Activated CD8-positive, alpha-beta memory T cell treated with anti-CD3 and anti-CD28 coated beads for 1 hour (primary cell): ENCODE measurements at regions not wholly inside any gene's neighbourhood (a gene's known extent, or its start where the extent isn't known, plus 50 kb on each side); places are given as distances from the start of the nearest gene placed in this dataset.

Source experiments
- DNase-seq, 2 donors: peaks; one replicate each; pipeline ENCODE4 v3.0.0-alpha.2; 2020; ENCODE audit warnings: low read depth in 1 of 2; ENCODE audit errors: extremely low read depth in 1 of 2

DNA sequence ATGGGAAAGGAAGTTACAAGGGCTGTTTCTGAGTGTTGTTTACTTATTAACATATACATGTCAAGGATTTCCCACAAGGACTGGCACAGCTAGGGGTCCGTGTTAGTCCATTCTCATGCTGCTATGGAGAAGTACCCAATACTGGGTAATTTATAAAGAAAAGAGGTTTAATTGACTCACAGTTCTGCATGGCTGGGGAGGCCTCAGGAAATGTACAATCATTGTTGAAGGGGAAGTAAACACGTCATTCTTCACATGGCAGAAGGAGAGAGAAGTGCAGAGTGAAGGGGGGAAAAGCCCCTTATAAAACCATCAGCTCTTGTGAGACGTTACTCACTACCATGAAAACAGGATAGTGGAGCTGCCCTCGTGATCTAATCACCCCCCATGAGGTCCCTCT lies 128.9 kb upstream of the CELF4 start:
- no peak for DNase-seq

DNA sequence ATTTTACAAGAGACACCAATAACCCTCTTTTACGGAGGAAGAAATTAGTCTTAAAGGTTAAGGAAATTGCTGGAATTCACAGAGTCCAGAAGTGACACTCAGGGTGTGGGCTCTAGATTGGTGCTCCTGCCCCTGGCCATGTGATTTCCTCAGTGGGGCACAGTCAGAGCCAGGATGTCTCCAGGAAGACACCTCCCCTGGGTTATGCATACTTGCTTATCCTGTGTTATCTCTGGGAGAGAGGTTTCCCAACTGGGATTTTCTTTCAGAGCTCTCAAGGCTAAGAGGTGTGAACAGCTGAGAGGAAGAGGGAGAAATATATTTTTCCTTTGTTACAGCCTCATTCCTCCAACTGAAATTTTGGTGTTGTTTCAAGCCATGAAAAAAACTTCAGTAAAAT lies 125.6 kb upstream of the CELF4 start:
- DNase-seq: no peak

DNA sequence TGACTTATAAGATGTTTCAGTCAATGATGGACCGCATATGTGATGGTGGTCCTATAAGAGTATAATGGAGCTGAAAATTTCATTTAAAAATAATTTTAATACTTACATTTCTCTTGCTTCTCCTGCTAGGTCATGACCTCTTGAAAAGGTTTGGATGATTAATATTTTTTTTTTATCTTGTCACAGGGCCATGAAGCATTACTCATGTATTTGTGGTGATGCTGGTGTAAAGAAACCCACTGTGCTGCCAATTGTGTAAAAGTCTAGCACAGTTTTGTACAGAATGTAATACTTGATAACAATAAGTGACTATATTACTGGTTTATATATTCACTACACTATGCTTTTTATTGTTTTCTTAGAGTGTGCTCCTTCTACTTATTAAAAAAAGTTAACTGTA lies 124.2 kb upstream of the CELF4 start:
- no peak for DNase-seq

DNA sequence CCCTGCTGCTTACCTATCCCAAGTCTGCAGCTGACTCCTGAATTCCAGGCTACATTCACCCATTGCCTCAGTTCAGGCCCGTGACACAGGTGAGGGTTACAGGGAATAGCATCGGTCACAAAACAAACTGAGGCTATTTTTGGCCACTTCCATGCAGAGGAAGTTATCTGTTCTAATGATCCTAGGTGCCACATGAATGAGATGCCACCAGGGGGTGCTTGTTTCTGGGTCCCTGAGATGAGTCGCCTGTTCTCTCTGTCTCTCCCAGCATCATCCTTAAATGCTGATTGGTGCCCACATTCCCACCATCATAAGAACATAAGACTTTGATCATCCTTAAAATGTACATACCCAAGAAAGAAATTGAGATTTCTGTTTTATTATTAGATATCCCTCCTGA lies 119.0 kb upstream of the CELF4 start:
- no peak for DNase-seq

DNA sequence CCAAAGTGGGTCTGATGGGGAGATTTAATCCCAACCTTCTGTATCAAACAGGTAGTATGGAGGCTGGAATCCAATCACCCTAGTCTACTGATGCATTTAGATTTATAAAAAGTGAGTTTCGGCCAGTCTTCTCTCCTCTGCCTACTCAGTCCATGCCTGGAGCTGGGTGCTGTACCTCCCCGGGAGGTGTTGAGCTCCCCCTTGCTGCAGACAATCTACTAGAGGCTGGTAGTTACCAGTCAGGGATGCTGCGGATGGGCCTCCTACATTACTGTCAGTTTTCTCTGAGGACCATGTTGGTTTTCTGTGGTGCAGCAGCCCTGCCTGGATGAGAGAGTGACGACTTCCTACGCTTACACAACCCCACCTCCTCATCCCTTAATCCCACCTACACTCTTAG lies 118.6 kb upstream of the CELF4 start:
- DNase-seq: no peak

DNA sequence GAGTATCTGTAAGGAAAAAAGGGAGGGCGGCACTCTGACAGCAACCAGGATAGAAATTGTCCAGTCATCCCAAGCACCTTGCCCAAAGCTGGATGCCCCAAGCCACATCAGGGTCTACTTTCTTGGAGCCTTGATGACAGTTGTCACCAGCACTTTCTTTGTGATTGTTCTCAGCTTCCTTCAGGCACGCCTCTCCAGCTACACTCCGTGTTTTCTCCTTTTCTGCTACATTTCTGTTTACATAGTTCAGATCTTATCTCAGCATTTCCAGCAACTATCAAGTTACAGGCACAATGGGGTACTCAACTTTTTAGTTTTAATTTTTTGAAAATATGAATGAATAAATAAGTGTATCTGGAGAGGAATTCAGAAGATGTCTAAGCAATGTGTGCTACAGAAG lies 115.3 kb upstream of the CELF4 start:
- DNase-seq: no peak

DNA sequence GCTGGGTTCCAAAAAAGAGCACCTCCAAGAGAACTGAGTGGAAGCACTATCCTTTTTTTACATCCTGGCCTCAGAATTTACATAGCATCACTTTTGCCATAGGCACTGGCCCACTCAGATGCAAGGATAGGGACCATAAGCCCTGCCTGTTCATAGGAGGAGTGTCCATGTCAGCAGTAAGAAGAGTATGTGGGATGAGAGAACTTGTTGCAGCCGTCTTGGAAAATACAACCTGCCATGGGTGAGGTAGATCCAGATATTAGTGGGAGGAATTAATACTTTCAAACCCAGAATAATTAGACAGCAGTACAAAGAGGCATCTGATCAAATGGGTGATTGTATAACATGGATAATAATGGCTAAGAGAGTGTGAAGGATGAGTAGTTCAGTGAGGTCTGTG lies 110.7 kb upstream of the CELF4 start:
- no peak for DNase-seq

DNA sequence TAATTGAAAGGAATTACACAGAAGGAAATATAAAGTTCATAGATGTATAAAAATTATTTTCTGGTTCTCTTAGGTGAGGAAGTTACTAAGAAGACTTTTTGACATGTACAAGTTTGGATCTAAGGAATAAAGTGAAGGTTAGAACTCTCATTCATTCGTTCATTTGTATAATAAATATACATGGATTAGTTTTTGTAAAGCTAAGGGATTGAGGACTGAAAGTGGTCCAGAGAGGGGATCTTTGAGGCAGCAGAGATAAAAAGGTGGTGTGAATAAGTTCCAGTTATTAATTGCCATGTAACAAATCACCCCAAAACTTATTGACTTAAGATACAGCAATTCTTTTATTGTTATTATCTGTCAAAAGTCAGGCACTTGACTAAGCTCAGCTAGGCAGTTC lies 110.1 kb upstream of the CELF4 start:
- no peak for DNase-seq

DNA sequence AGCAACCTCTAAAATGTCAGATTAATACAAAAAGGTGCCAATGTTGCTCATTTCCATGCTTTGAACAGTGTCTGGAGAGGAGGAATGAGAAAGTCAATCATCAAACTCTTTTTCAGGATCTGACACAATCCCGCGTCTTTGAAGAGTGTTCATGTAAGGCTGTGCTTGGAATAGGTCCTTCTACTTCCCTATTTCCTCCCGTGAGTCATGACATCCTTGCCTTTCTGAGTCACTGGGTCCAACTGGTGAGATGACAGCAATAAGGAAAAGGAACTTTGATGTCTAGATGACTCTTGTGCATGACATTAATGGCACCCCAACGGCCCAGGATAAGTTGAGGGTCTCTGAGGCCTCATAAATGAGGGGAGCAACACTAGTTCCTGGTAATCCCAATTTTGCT lies 109.0 kb upstream of the CELF4 start:
- no peak for DNase-seq

DNA sequence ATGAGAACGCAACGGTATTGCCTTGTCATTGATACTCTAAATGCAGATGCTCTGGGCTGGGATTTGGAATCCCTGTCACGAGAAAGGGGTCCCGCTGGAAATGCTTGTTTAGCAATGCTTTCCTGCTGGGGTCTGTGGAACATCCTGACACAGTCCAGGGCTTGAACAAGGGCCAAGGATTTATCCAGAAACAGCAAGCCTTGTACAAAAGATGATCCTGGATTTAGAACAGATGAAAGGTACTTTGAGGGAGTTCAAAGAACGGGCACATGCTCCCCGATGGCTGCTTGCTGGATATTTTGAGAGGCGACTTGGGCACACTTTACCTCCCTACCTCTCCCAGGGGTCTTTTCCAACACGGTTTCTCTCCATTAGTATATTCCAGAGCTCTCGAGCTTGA lies 108.1 kb upstream of the CELF4 start:
- no peak for DNase-seq

DNA sequence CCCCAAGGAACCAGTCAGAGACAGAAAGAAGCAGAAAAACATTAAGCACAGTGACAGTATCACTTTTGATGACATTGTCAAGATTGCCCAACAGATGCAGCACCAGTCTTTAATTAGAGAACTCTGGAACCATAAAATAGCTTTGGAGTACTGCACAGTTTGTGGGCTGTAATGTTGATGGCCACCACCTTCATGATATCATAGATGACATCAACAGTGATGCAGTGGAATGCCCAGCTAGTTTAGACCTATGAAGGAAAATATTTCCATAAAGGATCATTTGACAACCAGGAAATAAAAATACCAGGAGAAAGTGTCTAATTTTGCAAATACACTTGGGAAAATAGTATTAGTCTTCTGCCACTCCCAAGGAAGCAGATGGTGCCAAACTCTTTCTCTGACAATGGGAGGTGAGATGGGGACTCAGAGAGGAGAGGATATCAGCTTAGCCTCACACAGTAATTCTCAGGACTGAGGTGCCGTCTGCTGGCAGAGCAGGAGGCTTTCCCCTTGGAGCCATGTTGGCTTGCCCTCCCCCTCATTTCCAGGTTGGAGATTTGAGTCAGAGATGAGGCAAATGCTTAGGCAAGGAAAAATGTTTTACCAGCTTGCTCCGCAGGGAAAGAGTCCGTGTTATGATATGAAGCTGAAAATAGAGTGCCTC lies 107.5 kb upstream of the CELF4 start:
- no peak for DNase-seq

DNA sequence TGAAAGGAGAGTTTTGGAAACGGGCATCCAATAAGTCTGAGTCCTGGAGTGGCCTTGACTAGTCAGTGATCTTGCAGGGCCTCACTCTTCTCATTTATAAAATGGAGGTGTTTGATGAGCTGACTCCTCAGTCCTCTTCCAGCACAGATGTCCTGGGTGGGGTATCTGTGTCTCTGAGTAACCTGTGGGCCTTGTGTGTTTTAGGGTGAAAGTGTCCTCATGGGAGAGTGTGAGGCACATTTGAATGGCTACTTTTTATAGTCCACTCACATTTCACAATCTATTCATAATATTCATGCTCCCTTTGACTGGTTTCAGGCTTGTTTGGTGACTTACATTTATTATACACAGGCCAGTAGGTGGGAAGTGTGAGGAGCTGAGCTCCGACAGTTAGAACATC lies 106.4 kb upstream of the CELF4 start:
- DNase-seq: no peak

DNA sequence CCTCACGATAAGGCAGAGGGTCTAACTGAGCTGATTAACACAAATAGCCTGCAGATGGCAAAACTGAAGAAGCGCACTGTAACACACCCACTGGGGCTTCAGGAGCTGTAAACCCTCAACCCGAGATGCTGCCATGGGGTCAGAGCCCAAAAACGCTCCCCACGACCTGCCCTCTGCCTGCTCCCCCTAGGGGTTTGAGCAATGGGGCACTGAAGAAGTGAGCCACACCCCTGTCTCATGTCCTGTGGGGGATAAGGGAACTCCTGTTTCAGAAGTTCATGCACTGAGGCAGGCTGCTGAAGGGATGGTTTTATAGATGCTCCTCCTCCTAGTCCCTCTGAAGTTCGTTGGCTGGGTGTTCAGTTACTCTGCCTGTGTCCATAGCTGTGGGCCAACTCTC lies 105.9 kb upstream of the CELF4 start:
- DNase-seq: no peak

DNA sequence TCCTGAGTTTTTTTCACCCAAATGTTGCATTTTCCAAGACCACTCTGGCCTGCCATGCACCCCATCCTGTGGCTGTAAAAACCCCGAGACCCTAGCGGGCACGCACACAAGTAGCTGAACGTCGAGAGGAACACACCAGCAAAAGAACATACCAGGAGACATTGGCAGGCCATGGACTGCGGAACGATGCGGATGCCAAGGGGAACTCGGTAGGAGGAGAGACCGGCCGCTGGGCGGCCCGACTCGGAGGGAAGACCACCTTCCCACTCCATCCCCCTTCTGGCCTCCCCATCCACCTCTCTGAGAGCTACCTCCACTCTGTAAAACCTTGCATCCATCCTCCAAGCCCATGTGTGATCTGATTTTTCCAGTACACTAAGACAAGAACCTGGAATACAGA lies 105.5 kb upstream of the CELF4 start:
- DNase-seq: no peak

DNA sequence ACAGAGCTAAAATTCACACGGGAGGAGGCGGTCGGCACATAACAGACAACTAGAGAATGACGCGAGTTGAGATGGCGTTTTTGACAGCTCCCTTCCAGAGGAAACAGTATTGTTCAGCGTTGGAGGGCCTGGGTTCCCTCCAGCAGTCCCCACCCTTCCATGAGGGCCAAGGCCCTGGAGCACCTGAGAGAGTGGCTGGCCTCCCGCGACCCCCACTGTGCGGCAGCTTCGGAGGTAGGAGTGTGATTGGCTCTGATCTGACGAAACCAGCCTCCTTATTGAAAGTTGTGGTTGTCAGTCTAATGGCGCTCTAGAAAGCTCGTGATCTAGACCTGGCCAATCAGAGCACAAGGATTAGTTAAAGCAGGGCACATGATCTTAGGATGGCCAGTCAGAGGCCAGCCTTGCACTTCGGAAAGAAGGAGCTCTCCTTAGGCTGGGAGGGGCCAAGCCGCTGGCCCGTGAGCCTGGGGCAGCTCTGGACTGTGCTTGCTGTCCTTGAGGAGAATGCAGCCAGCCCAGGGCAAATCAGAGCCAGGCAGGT lies 104.5 kb upstream of the CELF4 start:
- DNase-seq: no peak

DNA sequence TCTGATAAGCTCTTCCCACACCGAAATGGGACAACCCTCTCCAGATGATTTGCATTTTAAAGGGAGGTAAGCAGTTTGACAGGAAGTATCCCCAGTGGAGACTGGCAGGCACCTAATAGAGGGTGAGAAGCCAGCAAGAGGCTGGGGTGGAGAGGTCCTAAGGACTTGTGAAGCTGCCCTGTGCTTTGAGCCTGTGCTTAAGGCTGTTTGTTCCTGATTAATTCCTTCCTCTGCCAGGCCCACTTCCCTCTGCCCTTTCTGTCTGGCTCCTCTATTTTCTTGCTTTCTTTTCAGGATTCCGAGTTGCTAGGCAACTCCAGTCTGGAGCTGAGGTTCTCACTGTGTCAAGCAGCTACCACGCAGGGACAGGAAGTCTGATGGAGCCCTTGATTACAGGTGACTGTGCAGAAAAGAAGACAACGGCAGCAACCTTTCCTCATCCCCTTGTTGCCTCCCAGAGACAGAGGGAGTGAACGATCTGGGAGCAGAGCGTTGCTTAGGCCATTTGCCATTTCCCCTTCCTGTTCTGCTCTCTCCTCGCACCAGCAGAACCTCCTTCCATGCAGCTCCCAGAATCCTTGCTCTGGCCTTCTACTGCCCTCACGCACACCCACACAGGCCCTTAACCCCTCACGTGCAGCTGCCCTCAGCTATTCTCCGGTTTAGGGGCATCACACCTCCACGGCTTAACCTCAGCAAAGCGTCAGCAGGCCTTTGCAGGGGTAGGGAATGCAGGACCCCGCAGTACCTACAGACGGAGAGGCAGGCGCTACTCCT lies 103.6 kb upstream of the CELF4 start:
- DNase-seq: no peak

DNA sequence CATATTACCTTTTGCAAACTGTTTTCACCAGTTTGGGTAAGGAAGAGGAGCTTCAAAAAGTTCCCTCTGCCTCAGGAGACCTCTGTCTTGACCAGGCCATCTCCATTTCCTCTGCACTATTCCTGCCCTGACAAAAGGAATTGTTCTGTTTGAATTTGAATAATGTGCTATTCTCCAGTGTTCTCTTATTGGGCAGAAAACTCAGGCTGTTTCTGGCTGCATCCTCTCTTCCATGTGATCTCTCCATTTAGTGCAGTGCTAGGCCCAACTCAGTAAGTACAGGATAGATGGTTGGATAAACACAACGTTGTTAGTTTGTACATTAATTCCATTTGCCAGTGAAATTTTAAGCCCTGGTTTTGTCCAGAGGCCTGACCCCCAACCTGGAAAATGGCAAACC lies 102.2 kb upstream of the CELF4 start:
- no peak for DNase-seq

DNA sequence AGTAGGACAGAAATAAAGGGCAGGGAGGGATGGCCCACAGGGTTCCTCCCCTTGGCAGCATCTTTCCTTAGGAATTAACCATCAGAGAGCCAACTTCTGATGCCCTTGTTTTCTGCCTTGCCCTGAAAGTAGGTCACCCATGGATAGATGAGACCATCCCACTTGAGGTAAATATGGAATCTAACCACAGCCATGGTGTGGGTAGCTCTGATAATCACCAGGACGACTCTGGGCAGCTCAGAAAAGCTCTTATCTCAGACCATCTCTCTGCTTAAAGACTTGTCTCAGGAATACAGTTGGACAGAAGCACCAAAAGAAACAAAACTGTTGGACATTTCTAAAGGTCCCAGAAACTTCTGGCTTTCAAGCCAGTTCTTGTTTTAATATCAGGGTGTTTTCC lies 101.4 kb upstream of the CELF4 start:
- DNase-seq: no peak

DNA sequence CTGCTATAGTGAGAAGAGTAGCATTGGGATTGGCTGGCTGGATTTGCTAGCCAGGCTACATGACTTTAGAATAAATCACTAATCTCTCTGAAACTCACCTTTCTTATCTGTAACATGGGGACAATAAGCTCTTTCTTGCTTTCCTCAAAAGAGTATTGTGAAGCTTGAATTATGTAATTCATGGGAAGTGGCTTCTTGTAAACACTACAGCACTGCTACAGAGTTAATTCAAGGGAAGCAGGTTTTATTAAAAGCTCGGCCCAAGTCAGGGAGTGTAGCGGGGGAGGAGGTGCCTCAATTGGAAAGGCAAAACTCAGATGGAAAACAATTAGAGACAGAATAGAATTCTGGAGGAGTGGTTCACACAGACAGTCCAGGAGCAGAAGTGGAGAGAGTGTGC lies 100.9 kb upstream of the CELF4 start:
- no peak for DNase-seq

DNA sequence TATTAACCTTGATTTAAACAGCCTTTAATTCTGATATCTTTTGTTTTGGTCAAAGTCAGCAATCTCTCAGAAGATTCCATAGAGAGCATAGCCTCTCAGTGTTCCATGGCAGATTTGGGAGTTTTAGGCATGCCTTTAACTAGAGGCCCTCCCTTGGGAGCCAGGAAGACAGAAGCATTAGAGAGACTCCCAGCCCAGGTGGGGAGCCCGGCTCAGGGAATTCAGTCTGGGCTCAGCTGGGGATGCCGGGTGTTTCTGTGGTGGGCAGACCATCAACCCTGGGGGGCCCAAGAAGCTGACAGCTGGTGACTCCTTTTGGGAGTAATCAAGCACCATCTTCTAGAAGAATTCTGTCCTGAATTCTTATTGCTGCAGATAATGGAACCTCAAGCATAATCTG lies 99.7 kb upstream of the CELF4 start:
- no peak for DNase-seq

DNA sequence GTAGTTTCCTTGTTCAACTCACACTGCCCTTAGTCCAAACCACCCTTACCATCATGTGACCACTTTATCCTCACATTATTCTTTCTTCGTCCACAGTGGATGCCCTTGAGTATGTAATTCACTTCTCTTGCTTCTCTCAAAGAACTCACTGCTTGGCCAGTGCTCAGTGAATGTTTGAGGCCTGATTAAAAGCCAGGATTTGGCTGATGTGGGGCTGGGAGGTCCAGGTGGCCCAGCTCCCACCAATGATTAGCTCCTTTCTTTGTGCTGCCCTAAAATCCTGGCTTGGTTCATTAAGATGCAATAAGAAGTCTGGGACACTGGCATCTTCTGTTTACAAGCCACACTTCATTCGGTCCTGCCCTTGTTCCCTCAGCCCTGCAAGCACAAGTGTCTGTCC lies 97.8 kb upstream of the CELF4 start:
- no peak for DNase-seq

DNA sequence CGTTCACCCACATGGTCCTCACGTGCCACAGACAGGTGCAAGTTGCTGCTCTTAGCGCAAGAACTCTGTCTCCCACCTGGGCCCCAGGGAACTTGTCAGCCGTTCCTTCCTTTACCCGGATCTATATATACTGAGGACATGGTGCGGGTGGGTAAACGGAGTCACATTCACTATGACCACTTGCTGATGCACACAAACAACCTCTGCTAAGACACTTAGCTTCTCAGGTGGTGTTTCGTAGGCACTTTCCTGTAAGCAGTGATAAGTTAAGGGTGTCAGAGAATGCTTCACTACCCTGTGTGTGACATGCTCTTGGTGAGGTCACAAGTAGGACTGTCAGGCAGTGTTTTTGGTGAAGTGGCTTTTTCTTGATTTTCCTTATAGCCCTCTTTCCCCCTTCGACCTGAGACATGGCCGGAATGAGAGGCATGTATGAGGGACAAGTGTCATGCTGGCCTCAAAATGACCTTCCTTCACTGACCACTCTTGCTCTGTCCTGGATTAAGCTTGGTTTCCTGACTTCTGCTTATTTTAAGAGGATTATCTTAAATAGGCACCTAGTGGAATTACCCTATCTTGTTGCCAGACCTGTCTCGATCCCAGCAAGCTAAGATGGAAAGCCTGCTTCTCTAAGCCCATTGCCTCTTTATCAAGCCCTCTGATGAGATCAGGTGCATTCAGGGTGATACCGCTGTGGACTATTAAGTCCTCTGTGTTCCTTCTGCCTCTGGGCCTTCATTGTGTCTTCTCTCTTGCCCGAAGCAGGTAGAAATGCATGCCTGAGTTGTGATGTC lies 97.1 kb upstream of the CELF4 start:
- DNase-seq: no peak
